ENCODE measurements at regions not wholly inside any gene's neighbourhood (a gene's known extent, or its start where the extent isn't known, plus 50 kb on each side); places are given as distances from the start of the nearest gene placed in this dataset.

DNA sequence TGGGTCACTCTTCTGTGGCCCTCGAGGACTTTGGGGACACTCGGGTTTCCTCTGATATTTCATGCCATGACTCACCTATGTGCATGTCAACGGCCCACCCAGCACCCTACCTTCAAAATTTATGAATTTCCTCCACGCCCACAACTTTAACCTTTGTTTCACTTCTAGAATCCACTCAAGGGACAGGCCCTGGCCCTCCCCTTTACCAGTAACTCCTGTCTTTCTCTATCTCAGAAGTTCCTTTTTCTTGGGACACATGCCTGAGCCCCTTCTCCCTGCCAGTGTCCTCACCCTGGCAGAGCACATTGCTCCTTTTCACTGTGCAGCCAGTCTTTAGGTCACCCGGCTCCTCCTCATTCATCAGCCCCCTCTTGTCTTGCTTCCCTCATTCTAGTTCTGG is 282.5 kb upstream of the KLF6 start:
- TF ChIP-seq POLR2A (IDR thresholded peaks at IDR 0.05; ENCODE audit: low read depth, low read length) (no peak), TAF1 (IDR thresholded peaks at IDR 0.05; ENCODE audit: borderline replicate concordance, low read depth, low read length) (no peak)

All from GM12892 (cell line).